Uterus (tissue), 3 donors: ENCODE measurements at regions not wholly inside any gene's neighbourhood (a gene's known extent, or its start where the extent isn't known, plus 50 kb on each side); places are given as distances from the start of the nearest gene placed in this dataset.

Source experiments
- DNase-seq, 2 donors: peaks; one replicate each; pipeline ENCODE4 v3.0.0-alpha.2; 2019 to 2020
- H3K27ac ChIP-seq, 2 donors: fragments of 200-600 bp; sonication (generic); 1 replicate in 1 of 2; 2 replicates in 1 of 2; pipeline ENCODE4 v1.5.1; 2016 to 2018
- H3K27me3 ChIP-seq, 2 donors: fragments of 200-600 bp; sonication (generic); one replicate each; pipeline ENCODE4 v1.5.1; 2018 to 2019; ENCODE audit warnings: control low read depth in 1 of 2
- H3K36me3 ChIP-seq, 2 donors: fragments of 200-600 bp; sonication (generic); one replicate each; pipeline ENCODE4 v1.5.1; 2019; ENCODE audit warnings: control low read depth in 1 of 2
- H3K4me1 ChIP-seq, 2 donors: fragments of 200-600 bp; sonication (generic); one replicate each; pipeline ENCODE4 v1.5.1; 2018 to 2019; ENCODE audit warnings: control low read depth in 1 of 2
- H3K4me3 ChIP-seq, 2 donors: fragments of 200-600 bp; sonication (generic); 1 replicate in 1 of 2; 2 replicates in 1 of 2; pipeline ENCODE4 v1.5.1; 2018 to 2019; ENCODE audit warnings: mild to moderate bottlenecking in 1 of 2
- H3K9me3 ChIP-seq, 2 donors: fragments of 200-600 bp; sonication (generic); one replicate each; pipeline ENCODE4 v1.5.1; 2019; ENCODE audit warnings: control low read depth in 1 of 2
- POLR2A ChIP-seq, 2 donors: fragments of 450-650 bp; IDR thresholded peaks; one replicate each; pipeline ENCODE4 v1.6.1; 2016; ENCODE audit warnings: antibody characterized with exemption in 2 of 2, mild to moderate bottlenecking in 1 of 2, moderate library complexity in 1 of 2
- intact Hi-C: fragments of 100-400 bp; cut with DNase I; formaldehyde crosslinking; loops from one replicate; pipeline ENCODE4 v1.15.1; 2023; ENCODE audit warnings: low total_unique reads
- TF ChIP-seq, protein P1 (sequence below), 4 experiments: fragments of 200-600 bp in 2 of 4; fragments of 450-650 bp in 2 of 4; sonication (generic) in 2 of 4; IDR thresholded peaks; one replicate each; pipeline ENCODE4 v1.5.1; 2016 to 2019; ENCODE audit warnings: antibody characterized with exemption in 4 of 4, mild to moderate bottlenecking in 2 of 4, moderate library complexity in 1 of 4
- donor health status: DM: yes; HTN: yes; CAD: no.

DNA sequence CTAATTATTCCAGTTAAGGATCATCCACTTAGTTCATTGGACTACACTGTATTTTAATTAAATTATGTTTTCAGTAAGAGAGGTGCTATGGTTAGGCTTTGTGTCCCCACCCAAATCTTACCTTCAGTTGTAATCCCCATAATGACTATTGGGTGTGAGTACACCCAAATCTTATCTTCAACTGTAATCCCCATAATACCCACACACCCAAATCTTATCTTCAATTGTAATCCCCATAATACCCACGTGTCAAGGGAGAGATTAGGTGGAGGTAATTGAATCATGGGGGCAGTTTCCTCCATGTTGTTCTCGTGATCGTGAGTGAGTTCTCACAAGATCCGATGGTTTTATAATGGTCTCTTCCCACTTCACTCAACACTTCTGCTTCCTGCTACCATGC, 208.0 kb upstream of the PHACTR1 start:
- Histone ChIP-seq H3K27me3 (no peaks in the 10 kb centered on the region), H3K36me3 (no peaks in the 10 kb centered on the region), H3K9me3 (no peaks in the 10 kb centered on the region), H3K27ac (no peak overlapping the region), H3K4me3 (no peak overlapping the region), H3K4me1 (no peaks in the 10 kb centered on the region)
- intact Hi-C loops: no loop called here
- no peak for TF ChIP-seq POLR2A (IDR thresholded peaks at IDR 0.05)
- TF ChIP-seq, protein P1, sequence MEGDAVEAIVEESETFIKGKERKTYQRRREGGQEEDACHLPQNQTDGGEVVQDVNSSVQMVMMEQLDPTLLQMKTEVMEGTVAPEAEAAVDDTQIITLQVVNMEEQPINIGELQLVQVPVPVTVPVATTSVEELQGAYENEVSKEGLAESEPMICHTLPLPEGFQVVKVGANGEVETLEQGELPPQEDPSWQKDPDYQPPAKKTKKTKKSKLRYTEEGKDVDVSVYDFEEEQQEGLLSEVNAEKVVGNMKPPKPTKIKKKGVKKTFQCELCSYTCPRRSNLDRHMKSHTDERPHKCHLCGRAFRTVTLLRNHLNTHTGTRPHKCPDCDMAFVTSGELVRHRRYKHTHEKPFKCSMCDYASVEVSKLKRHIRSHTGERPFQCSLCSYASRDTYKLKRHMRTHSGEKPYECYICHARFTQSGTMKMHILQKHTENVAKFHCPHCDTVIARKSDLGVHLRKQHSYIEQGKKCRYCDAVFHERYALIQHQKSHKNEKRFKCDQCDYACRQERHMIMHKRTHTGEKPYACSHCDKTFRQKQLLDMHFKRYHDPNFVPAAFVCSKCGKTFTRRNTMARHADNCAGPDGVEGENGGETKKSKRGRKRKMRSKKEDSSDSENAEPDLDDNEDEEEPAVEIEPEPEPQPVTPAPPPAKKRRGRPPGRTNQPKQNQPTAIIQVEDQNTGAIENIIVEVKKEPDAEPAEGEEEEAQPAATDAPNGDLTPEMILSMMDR (IDR thresholded peaks at IDR 0.05): no peak
- no peak for DNase-seq

DNA sequence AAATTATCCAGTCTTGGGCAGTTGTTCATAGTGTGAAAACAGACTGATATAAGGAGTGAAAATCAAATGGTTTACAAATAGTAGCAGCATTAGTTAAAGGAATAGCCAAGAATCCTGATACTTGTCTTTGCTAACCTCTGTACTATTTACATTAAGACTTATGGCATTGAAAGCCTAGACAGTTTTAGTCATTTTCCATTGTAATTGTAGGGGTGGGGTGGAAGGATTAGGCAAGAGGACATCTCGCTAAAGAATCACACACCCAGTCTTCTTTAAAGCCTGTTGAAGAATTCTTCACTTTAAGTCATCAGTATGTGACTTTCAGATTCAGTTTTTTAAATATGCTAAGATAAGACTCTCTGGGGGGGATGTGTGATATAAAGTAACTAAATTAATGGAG, 207.5 kb upstream of the PHACTR1 start:
- Histone ChIP-seq H3K4me3 (no peak overlapping the region), H3K27ac (no peak overlapping the region), H3K4me1 (no peaks in the 10 kb centered on the region), H3K27me3 (no peaks in the 10 kb centered on the region), H3K9me3 (no peaks in the 10 kb centered on the region), H3K36me3 (no peaks in the 10 kb centered on the region)
- intact Hi-C loops: no loop called here
- no peak for TF ChIP-seq POLR2A (IDR thresholded peaks at IDR 0.05)
- TF ChIP-seq, protein P1 (IDR thresholded peaks at IDR 0.05): no peak
- DNase-seq: no peak

DNA sequence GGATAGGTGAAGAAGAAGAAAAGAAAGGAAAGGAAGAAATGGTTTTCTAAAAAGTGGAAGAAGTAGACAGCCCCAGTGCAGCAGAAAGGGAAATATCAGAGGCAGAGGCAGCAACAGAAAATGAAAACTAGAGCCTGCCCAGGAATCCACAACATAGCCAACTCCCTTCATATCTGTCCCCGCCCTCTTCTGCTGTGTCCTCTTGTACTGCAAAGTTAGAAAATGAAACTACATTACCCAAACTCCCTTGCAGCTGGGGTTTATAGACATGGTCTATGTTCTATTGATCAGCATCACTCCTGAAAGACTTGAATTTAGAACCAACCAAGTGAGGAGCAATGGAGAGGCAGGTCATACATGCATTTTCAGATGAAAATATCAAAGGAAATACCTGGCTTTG, 200.5 kb upstream of the PHACTR1 start:
- no peaks in the 10 kb centered on the region for H3K9me3 ChIP-seq

DNA sequence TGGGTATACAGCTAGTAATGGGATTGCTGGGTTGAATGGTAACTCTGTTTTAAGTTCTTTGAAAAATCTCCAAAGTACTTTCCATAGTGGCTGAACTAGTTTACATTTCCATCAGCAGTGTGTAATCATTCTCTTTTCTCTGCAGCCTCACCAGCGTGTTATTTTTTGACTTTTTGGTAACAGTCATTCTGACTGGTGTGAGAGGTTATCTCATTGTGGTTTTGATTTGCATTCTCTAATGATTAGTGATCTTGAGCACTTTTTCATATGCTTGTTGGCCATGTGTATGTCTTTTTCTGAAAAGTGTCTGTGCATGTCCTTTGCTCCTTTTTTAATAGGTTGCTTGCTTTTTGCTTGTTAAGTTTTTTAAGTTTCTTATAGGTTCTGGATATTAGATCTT, 194.2 kb upstream of the PHACTR1 start:
- Histone ChIP-seq H3K9me3 (no peaks in the 10 kb centered on the region), H3K27me3 (no peaks in the 10 kb centered on the region), H3K27ac (no peak overlapping the region), H3K4me3 (no peak overlapping the region), H3K36me3 (no peaks in the 10 kb centered on the region), H3K4me1 (no peaks in the 10 kb centered on the region)
- intact Hi-C loops: no loop called here
- no peak for DNase-seq
- TF ChIP-seq, protein P1 (IDR thresholded peaks at IDR 0.05): no peak
- TF ChIP-seq POLR2A (IDR thresholded peaks at IDR 0.05): no peak

More for the DNA sequence above, 200.5 kb upstream of the PHACTR1 start:
- H3K4me3 ChIP-seq: no peak overlapping the region
- H3K36me3 ChIP-seq: no peaks in the 10 kb centered on the region
- H3K4me1 ChIP-seq: no peaks in the 10 kb centered on the region
- TF ChIP-seq POLR2A (IDR thresholded peaks at IDR 0.05): no peak
- TF ChIP-seq, protein P1 (IDR thresholded peaks at IDR 0.05): no peak
- intact Hi-C loops: no loop called here
- H3K27ac ChIP-seq: no peak overlapping the region
- no peaks in the 10 kb centered on the region for H3K27me3 ChIP-seq
- DNase-seq: no peak

DNA sequence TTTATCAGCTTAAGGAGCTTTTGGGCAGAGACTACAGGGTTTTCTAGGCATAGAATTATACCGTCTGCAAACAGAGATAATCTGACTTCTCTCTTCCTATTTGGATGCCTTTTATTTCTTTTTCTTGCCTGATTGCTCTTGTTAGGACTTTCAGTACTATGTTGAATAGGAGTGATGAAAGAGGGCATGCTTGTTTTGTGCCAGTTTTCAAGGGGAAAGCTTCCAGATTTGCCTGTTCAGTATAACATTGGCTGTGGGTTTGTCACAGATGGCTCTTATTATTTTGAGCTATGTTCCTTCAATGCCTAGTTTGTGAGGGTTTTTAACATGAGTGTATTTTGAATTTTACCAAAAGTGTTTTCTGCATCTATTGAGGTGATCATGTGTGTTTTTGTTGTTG, 192.8 kb upstream of the PHACTR1 start:
- no peak for DNase-seq
- intact Hi-C loops: no loop called here
- Histone ChIP-seq H3K4me3 (no peak overlapping the region), H3K9me3 (no peaks in the 10 kb centered on the region), H3K4me1 (no peaks in the 10 kb centered on the region), H3K27me3 (no peaks in the 10 kb centered on the region), H3K27ac (no peak overlapping the region), H3K36me3 (no peaks in the 10 kb centered on the region)
- TF ChIP-seq, protein P1 (IDR thresholded peaks at IDR 0.05): no peak
- TF ChIP-seq POLR2A (IDR thresholded peaks at IDR 0.05): no peak
